WI38 (cell line): ENCODE measurements at regions not wholly inside any gene's neighbourhood (a gene's known extent, or its start where the extent isn't known, plus 50 kb on each side); places are given as distances from the start of the nearest gene placed in this dataset.

Experiments used
- H3K4me3 ChIP-seq: 2 replicates; pipeline ENCODE4 v1.5.1; 2011; ENCODE audit warnings: low read depth, mild to moderate bottlenecking, control low read depth, low read length
- CTCF ChIP-seq: IDR thresholded peaks from 2 replicates; pipeline ENCODE4 v1.5.1; 2012; ENCODE audit warnings: low read depth, mild to moderate bottlenecking, control low read depth, low read length

GRCh38 chr6:18565231-18565630 is 178.1 kb downstream of the RNF144B start:
- no peak for TF ChIP-seq CTCF
- H3K4me3 ChIP-seq = no peak overlapping the region

GRCh38 chr6:18567380-18567779 is 180.2 kb downstream of the RNF144B start:
- no peak for TF ChIP-seq CTCF
- H3K4me3 ChIP-seq = no peak overlapping the region

- H3K4me3 ChIP-seq = no peak overlapping the region
- TF ChIP-seq CTCF = no peak
Observed at GRCh38 chr6:18577491-18577890, 190.3 kb downstream of the RNF144B start.

GRCh38 chr6:18579166-18579565 is 192.0 kb downstream of the RNF144B start:
- no peak for TF ChIP-seq CTCF
- H3K4me3 ChIP-seq = no peak overlapping the region

GRCh38 chr6:18579869-18580268 is 192.7 kb downstream of the RNF144B start:
- TF ChIP-seq CTCF = no peak
- no peak overlapping the region for H3K4me3 ChIP-seq

- no peak for TF ChIP-seq CTCF
- H3K4me3 ChIP-seq = no peak overlapping the region
Observed at GRCh38 chr6:18584372-18584771, 197.2 kb downstream of the RNF144B start.

- H3K4me3 ChIP-seq = no peak overlapping the region
- no peak for TF ChIP-seq CTCF
Observed at GRCh38 chr6:18585032-18585573, 198.0 kb downstream of the RNF144B start.
